ENCODE measurements at regions not wholly inside any gene's neighbourhood (a gene's known extent, or its start where the extent isn't known, plus 50 kb on each side); places are given as distances from the start of the nearest gene placed in this dataset.

GRCh38 chr6:132058975-132059374 lies 107.8 kb upstream of the CCN2 start:
- no peak overlapping the region for H3K27ac ChIP-seq (ENCODE audit: low read depth in 2 of 2, low read length in 1 of 2)
- H3K79me2 ChIP-seq (ENCODE audit: insufficient read depth) = no peaks in the 10 kb centered on the region
- no peak for DNase-seq
- H3K4me1 ChIP-seq (ENCODE audit: control insufficient read depth in 1 of 2, insufficient read depth in 2 of 2, low read depth in 1 of 2, low read length in 1 of 2) = peaks cover 0 to 43% of the 10 kb centered on the region in 2 experiments; a peak in 2 of 4 replicates
- no peaks in the 10 kb centered on the region for H3K9me3 ChIP-seq
- H3F3A ChIP-seq (replicated peaks; ENCODE audit: insufficient read depth) = peaks cover 24% of the 10 kb centered on the region
- H4K20me1 ChIP-seq (ENCODE audit: insufficient read depth) = no peaks in the 10 kb centered on the region
- H3K4me3 ChIP-seq (ENCODE audit: low read depth in 2 of 2, low read length in 1 of 2) = no peak overlapping the region
- no peak for TF ChIP-seq IRF3 (IDR thresholded peaks at IDR 0.05; ENCODE audit: low read depth, low read length)
- peak; percentile 72; the same call in 1 of the 2 replicates for TF ChIP-seq REST (IDR thresholded peaks at IDR 0.05; ENCODE audit: low read depth, low read length)
- TF ChIP-seq MAX (IDR thresholded peaks at IDR 0.05; ENCODE audit: low read depth) = no peak
- TF ChIP-seq ZBTB33 (IDR thresholded peaks at IDR 0.05; ENCODE audit: borderline replicate concordance, low read depth) = no peak
- no peak for TF ChIP-seq FOXM1 (IDR thresholded peaks at IDR 0.05; ENCODE audit: low read depth)
- no peak for TF ChIP-seq ELF1 (IDR thresholded peaks at IDR 0.05)
- no peaks in the 10 kb centered on the region for H3K36me3 ChIP-seq (replicated peaks in 1 of 2; ENCODE audit: control insufficient read depth in 1 of 2, insufficient read depth in 2 of 2, low read length in 1 of 2)
- 3% methylated on average over 2 of the region's 2 CpGs for WGBS (ENCODE audit: low lambda C conversion rate)
- no peaks in the 10 kb centered on the region for H3K27me3 ChIP-seq (ENCODE audit: insufficient read depth)
- no peaks in the 10 kb centered on the region for H3K9me2 ChIP-seq
- ChIA-PET CTCF (interaction anchor here (1.7 kb wide), 1 partner anchor 10 kb away, joined by 4 read pairs; no protein-coding TSS in a partner anchor), POLR2A (no interaction called here)
- no peak overlapping the region for H2AFZ ChIP-seq (ENCODE audit: low read depth)
- H3K4me2 ChIP-seq = no peak overlapping the region
- H3K9ac ChIP-seq = no peak overlapping the region

GRCh38 chr6:132054525-132054924 lies 103.4 kb upstream of the CCN2 start:
- Histone ChIP-seq H3K36me3 (replicated peaks in 1 of 2; ENCODE audit: control insufficient read depth in 1 of 2, insufficient read depth in 2 of 2, low read length in 1 of 2) (no peaks in the 10 kb centered on the region), H3F3A (replicated peaks; ENCODE audit: insufficient read depth) (peaks cover 11% of the 10 kb centered on the region), H2AFZ (ENCODE audit: low read depth) (no peak overlapping the region), H3K79me2 (ENCODE audit: insufficient read depth) (no peaks in the 10 kb centered on the region), H3K4me1 (ENCODE audit: control insufficient read depth in 1 of 2, insufficient read depth in 2 of 2, low read depth in 1 of 2, low read length in 1 of 2) (peaks cover 0 to 13% of the 10 kb centered on the region in 2 experiments; a peak in 2 of 4 replicates), H3K4me3 (ENCODE audit: low read depth in 2 of 2, low read length in 1 of 2) (no peak overlapping the region), H3K4me2 (no peak overlapping the region), H3K9ac (no peak overlapping the region), H3K27ac (ENCODE audit: low read depth in 2 of 2, low read length in 1 of 2) (peak overlapping the region in 1 of 2 experiments; percentile 48; a peak in 2 of 4 replicates), H3K9me2 (no peaks in the 10 kb centered on the region), H3K9me3 (no peaks in the 10 kb centered on the region), H4K20me1 (ENCODE audit: insufficient read depth) (no peaks in the 10 kb centered on the region), H3K27me3 (ENCODE audit: insufficient read depth) (no peaks in the 10 kb centered on the region)
- ChIA-PET CTCF (no interaction called here), POLR2A (no interaction called here)
- no peak for DNase-seq
- 0% methylated on average over 3 of the region's 3 CpGs for WGBS (ENCODE audit: low lambda C conversion rate)
- TF ChIP-seq EP300 (IDR thresholded peaks at IDR 0.05; ENCODE audit: borderline replicate concordance in 1 of 2, low read depth in 1 of 2, low read length in 1 of 2) = 0 out of 4 replicates have a peak, but pooled peaks of 1 of the 2 experiments have one; percentile 32
- peak; percentile 38; the same call in 1 of the 2 replicates for TF ChIP-seq PBX3 (IDR thresholded peaks at IDR 0.05)
- peak; percentile 56; the same call in 1 of the 2 replicates for TF ChIP-seq TEAD4 (IDR thresholded peaks at IDR 0.05; ENCODE audit: borderline replicate concordance, insufficient read depth)
- peak; percentile 28; the same call in 1 of the 2 replicates for TF ChIP-seq NFIC (IDR thresholded peaks at IDR 0.05; ENCODE audit: borderline replicate concordance)
- TF ChIP-seq JUND (IDR thresholded peaks at IDR 0.05) = peak; percentile 75
- TF ChIP-seq FOSL2 (IDR thresholded peaks at IDR 0.05; ENCODE audit: borderline replicate concordance, low read depth) = peak; percentile 76; the same call in 1 of the 2 replicates
- TF ChIP-seq TCF12 (IDR thresholded peaks at IDR 0.05) = peak; percentile 57
- peak; percentile 63 for TF ChIP-seq MAX (IDR thresholded peaks at IDR 0.05; ENCODE audit: low read depth)
- TF ChIP-seq CTCF (IDR thresholded peaks at IDR 0.05) = no peak

Measured in SK-N-SH (cell line).